Endothelial cell of umbilical vein (primary cell): ENCODE measurements at regions not wholly inside any gene's neighbourhood (a gene's known extent, or its start where the extent isn't known, plus 50 kb on each side); places are given as distances from the start of the nearest gene placed in this dataset.

Experiments
- BruUV-seq: library from RNA; stranded (reverse); fragments of 400-500 nt; replicated peaks from 2 replicates; lab custom pipeline; 2021; lab: Mats Ljungman, UMichigan
- CTCF ChIA-PET: fragments of 300-600, 350-600 bp; sonication (Branson Sonifier 250); formaldehyde crosslinking; loops from one replicate; lab custom pipeline; 2021; ENCODE audit warnings: antibody characterized with exemption, inconsistent platforms; lab: Charles Lee
- POLR2A ChIA-PET: fragments of 300-600, 350-600 bp; sonication (Branson Sonifier 250); formaldehyde crosslinking; loops from one replicate; lab custom pipeline; 2021; ENCODE audit warnings: antibody characterized with exemption, inconsistent platforms; lab: Charles Lee
- DNase-seq: peaks from one replicate; pipeline ENCODE4 v3.0.0-alpha.2; 2011; ENCODE audit warnings: low read depth, low spot score
- FAIRE-seq: peaks from 2 replicates; lab custom pipeline; 2011; peaks lifted over from hg19 to GRCh38; lab: Jason Lieb, UNC
- H2AFZ ChIP-seq: 2 replicates; pipeline ENCODE4 v1.6.0; 2012; ENCODE audit warnings: low read depth, low read length, control low read depth, inconsistent platforms
- H3K27ac ChIP-seq: 2 replicates; pipeline ENCODE4 v1.5.1; 2011; ENCODE audit warnings: low read depth, mild to moderate bottlenecking, control low read depth, low read length, moderate library complexity; ENCODE audit not compliant: insufficient read depth
- H3K27me3 ChIP-seq, 2 experiments: 2 replicates each; pipeline versions ENCODE4 v1.6.0 to v1.6.1; 2011; ENCODE audit warnings: low read length in 2 of 2, mixed read lengths in 1 of 2; ENCODE audit not compliant: control insufficient read depth in 2 of 2, insufficient read depth in 2 of 2
- H3K36me3 ChIP-seq, 2 experiments: 2 replicates in 1 of 2; 3 replicates in 1 of 2; pipeline ENCODE4 v1.5.1; 2011; ENCODE audit warnings: low read length in 2 of 2, mild to moderate bottlenecking in 1 of 2, moderate library complexity in 1 of 2; ENCODE audit not compliant: control insufficient read depth in 2 of 2, insufficient read depth in 2 of 2; ENCODE audit errors: extremely low read depth in 1 of 2
- H3K4me1 ChIP-seq: 3 replicates; pipeline ENCODE4 v1.5.1; 2011; ENCODE audit warnings: mild to moderate bottlenecking, low read length; ENCODE audit not compliant: control insufficient read depth, insufficient read depth; ENCODE audit errors: extremely low read depth
- H3K4me2 ChIP-seq: 2 replicates; pipeline ENCODE4 v1.6.1; 2011; ENCODE audit warnings: low read length, control low read depth, mixed read lengths; ENCODE audit not compliant: insufficient read depth
- H3K4me3 ChIP-seq, 3 experiments: fragments of 200-600 bp in 1 of 3; sonication (generic), shearing (Covaris generic) in 1 of 3; replicated peaks in 1 of 3; 2 replicates each; pipeline ENCODE4 v1.5.1; 2011 to 2016; ENCODE audit warnings: control low read depth in 3 of 3, low read length in 3 of 3, mild to moderate bottlenecking in 2 of 3, inconsistent platforms in 1 of 3, low read depth in 1 of 3, moderate library complexity in 1 of 3; ENCODE audit not compliant: insufficient read depth in 1 of 3
- H3K79me2 ChIP-seq: 2 replicates; pipeline ENCODE4 v1.6.0; 2012; ENCODE audit warnings: low read length, inconsistent platforms; ENCODE audit not compliant: control insufficient read depth, insufficient read depth
- H3K9ac ChIP-seq: replicated peaks from 2 replicates; pipeline ENCODE3; 2011; ENCODE audit warnings: low read length, control low read depth; ENCODE audit not compliant: insufficient read depth; ENCODE audit errors: extremely low read depth
- H3K9me1 ChIP-seq: replicated peaks from 3 replicates; pipeline ENCODE4 v1.6.0; 2011; ENCODE audit warnings: mild to moderate bottlenecking, low read length; ENCODE audit not compliant: control insufficient read depth, insufficient read depth; ENCODE audit errors: extremely low read depth
- H3K9me3 ChIP-seq: replicated peaks from 2 replicates; pipeline ENCODE4 v1.5.1; 2012; ENCODE audit warnings: low read length, inconsistent platforms; ENCODE audit not compliant: control insufficient read depth, insufficient read depth
- H4K20me1 ChIP-seq: replicated peaks from 2 replicates; pipeline ENCODE3; 2011; ENCODE audit warnings: mild to moderate bottlenecking, low read length; ENCODE audit not compliant: control insufficient read depth, insufficient read depth; ENCODE audit errors: extremely low read depth
- EZH2 ChIP-seq: IDR thresholded peaks from 2 replicates; pipeline ENCODE4 v1.6.1; 2012; ENCODE audit warnings: borderline replicate concordance, low read depth, mild to moderate bottlenecking, moderate library complexity, low read length, inconsistent platforms; ENCODE audit not compliant: severe bottlenecking
- FOS ChIP-seq: IDR thresholded peaks from 2 replicates; pipeline ENCODE4 v1.6.1; 2011; ENCODE audit warnings: mild to moderate bottlenecking, low read length, moderate library complexity, borderline replicate concordance; ENCODE audit not compliant: insufficient read depth
- GATA2 ChIP-seq: IDR thresholded peaks from 2 replicates; pipeline ENCODE4 v1.7.0; 2011; ENCODE audit warnings: low read depth, mild to moderate bottlenecking, moderate library complexity, mixed read lengths, low read length; ENCODE audit not compliant: insufficient read length, insufficient read depth
- JUN ChIP-seq: IDR thresholded peaks from 2 replicates; pipeline ENCODE4 v1.6.1; 2011; ENCODE audit warnings: borderline replicate concordance, low read depth; ENCODE audit not compliant: insufficient read length, insufficient read depth
- POLR2AphosphoS5 ChIP-seq: IDR thresholded peaks from 2 replicates; pipeline ENCODE4 v1.6.1; 2012; ENCODE audit warnings: low read depth, mild to moderate bottlenecking, control low read depth, low read length, moderate library complexity; ENCODE audit not compliant: insufficient read depth
- dilution Hi-C: fragments of 300-500 bp; cut with MboI; formaldehyde crosslinking; loops from one replicate; pipeline ENCODE4 v1.15.0; 2019; ENCODE audit warnings: low sequenced_read_pairs; ENCODE audit not compliant: extremely low pct_ligation_motif_present
- intact Hi-C: fragments of 100-400 bp; cut with micrococcal nuclease; formaldehyde crosslinking; loops from one replicate; pipeline ENCODE4 v1.10.0; 2022
- TF ChIP-seq, protein P1 (sequence below), 2 donors: IDR thresholded peaks; 1 replicate in 1 of 2; 2 replicates in 1 of 2; pipeline ENCODE4 v1.5.1; 2011; ENCODE audit warnings: low read length in 2 of 2, mild to moderate bottlenecking in 2 of 2, moderate library complexity in 2 of 2, control low read depth in 1 of 2, inconsistent platforms in 1 of 2, low read depth in 1 of 2; ENCODE audit not compliant: insufficient read depth in 1 of 2; ENCODE audit errors: extremely low read depth in 1 of 2
- TF ChIP-seq, protein P2 (sequence below): IDR thresholded peaks from 2 replicates; pipeline ENCODE4 v1.6.1; 2011; ENCODE audit not compliant: insufficient read depth, insufficient read length

DNA sequence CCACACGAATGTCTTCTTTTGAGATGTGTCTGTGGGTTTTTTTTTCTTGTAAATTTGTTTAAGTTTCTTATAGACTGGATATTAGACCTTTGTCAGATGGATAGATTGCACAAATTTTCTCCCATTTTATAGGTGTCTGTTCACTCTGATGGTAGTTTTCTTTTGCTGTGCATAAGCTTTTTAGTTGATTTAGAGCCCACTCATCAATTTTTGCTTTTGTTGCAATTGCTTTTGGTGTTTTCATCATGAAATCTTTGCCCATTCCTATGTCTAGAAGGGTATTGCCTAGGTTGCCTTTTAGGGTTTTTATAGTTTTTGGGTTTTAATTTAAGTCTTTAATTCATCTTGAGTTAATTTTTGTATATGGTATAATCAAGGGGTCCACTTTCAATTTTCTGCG, 57.7 kb downstream of the NKX2-2 start:
- no TSS peak for BruUV-seq
- TF ChIP-seq, protein P1, sequence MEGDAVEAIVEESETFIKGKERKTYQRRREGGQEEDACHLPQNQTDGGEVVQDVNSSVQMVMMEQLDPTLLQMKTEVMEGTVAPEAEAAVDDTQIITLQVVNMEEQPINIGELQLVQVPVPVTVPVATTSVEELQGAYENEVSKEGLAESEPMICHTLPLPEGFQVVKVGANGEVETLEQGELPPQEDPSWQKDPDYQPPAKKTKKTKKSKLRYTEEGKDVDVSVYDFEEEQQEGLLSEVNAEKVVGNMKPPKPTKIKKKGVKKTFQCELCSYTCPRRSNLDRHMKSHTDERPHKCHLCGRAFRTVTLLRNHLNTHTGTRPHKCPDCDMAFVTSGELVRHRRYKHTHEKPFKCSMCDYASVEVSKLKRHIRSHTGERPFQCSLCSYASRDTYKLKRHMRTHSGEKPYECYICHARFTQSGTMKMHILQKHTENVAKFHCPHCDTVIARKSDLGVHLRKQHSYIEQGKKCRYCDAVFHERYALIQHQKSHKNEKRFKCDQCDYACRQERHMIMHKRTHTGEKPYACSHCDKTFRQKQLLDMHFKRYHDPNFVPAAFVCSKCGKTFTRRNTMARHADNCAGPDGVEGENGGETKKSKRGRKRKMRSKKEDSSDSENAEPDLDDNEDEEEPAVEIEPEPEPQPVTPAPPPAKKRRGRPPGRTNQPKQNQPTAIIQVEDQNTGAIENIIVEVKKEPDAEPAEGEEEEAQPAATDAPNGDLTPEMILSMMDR (IDR thresholded peaks at IDR 0.05; ENCODE audit: extremely low read depth in 1 of 2, insufficient read depth in 1 of 2, low read depth in 1 of 2, low read length in 2 of 2): no peak
- TF ChIP-seq EZH2 (no peak), POLR2AphosphoS5 (no peak)
- H3K4me1 ChIP-seq: no peaks in the 10 kb centered on the region
- DNase-seq (no peak), FAIRE-seq (no peak)
- H3K9ac ChIP-seq: no peak overlapping the region
- POLR2A ChIA-PET: no interaction called here
- H4K20me1 ChIP-seq: no peaks in the 10 kb centered on the region
- dilution Hi-C loops (no loop called here), intact Hi-C loops (no loop called here)
- no peaks in the 10 kb centered on the region for H3K79me2 ChIP-seq
- H3K9me3 ChIP-seq: no peaks in the 10 kb centered on the region
- no peak overlapping the region for H3K27ac ChIP-seq
- H3K4me3 ChIP-seq: no peak overlapping the region
- peaks cover 5 to 6% of the 10 kb centered on the region in 2 experiments for H3K27me3 ChIP-seq
- CTCF ChIA-PET: no interaction called here
- H3K9me1 ChIP-seq: no peaks in the 10 kb centered on the region
- H3K4me2 ChIP-seq: no peak overlapping the region
- no peaks in the 10 kb centered on the region for H3K36me3 ChIP-seq
- no peak overlapping the region for H2AFZ ChIP-seq

DNA sequence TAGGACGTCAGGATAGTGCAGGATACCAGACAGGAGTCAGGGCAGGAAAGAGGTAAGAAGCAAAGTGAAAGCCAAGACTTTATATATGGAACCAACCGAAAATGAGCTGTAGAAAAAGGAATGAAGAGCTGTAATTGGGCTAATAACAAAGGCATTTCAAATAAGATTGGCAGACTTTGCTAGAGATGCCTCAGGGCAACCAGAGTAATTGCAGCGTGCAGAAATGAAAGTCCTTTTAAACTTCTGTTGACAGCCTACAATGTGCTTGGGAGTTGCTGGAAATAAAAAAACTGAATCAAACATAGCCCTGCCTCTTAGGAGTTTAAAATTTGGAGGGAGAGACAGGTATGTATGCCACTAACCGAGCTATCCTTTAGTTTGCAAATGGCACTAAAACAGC, 56.4 kb upstream of the NKX2-4 start:
- no peak for DNase-seq
- BruUV-seq: no TSS peak
- dilution Hi-C loops: no loop called here

More for the DNA sequence above, 56.4 kb upstream of the NKX2-4 start:
- Histone ChIP-seq H3K4me3 (no peak overlapping the region), H3K4me1 (no peaks in the 10 kb centered on the region), H2AFZ (no peak overlapping the region), H3K79me2 (no peaks in the 10 kb centered on the region), H3K9me3 (no peaks in the 10 kb centered on the region), H3K9ac (no peak overlapping the region), H3K9me1 (no peaks in the 10 kb centered on the region), H3K4me2 (no peak overlapping the region), H3K27me3 (peaks cover 0 to 2% of the 10 kb centered on the region in 2 experiments), H3K27ac (no peak overlapping the region), H4K20me1 (no peaks in the 10 kb centered on the region), H3K36me3 (no peaks in the 10 kb centered on the region)
- no peak for FAIRE-seq
- CTCF ChIA-PET: interaction anchor here (0.8 to 1.1 kb wide), 2 partner anchors 9 to 23 kb away, joined by 3 read pairs; no protein-coding TSS in a partner anchor
- intact Hi-C loops: no loop called here
- POLR2A ChIA-PET: no interaction called here
- TF ChIP-seq EZH2: no peak
- TF ChIP-seq, protein P2, sequence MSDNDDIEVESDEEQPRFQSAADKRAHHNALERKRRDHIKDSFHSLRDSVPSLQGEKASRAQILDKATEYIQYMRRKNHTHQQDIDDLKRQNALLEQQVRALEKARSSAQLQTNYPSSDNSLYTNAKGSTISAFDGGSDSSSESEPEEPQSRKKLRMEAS: no peak
- no peak for TF ChIP-seq POLR2AphosphoS5
- no peak for TF ChIP-seq FOS
- no peak for TF ChIP-seq JUN
- TF ChIP-seq GATA2: no peak
